ENCODE measurements at regions not wholly inside any gene's neighbourhood (a gene's known extent, or its start where the extent isn't known, plus 50 kb on each side); places are given as distances from the start of the nearest gene placed in this dataset.

- no peak for DNase-seq
Observed at GRCh38 chr16:86018941-86019340, 120.0 kb downstream of the IRF8 start.

DNA sequence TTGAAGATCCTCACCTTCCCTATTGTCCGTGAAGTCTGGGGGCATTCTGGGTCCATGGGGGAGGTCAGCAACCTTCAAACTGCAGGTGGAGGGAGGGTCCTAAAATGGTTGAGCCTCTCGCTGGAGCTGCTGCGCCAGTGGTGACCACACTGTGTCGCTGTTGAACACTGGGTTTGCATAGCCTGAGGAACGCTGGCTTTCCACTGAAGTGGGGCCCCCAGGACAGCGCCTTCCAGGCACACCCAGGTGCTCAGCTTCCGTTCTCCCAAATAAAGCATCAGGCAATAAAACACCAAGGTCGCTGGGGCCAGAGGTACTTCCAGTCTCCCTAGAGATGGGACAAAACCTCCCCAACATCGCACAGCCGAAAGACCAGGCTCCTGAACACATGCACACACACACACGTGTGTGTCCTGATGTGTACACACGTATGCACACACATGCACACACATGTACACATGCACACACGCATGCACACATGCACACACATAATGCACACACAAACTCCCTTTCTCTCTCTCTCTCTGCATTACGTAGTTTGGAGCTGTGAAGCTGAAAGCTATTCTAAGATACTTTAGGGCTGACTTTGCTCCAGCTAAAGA, 120.6 kb downstream of the IRF8 start:
- no peak for DNase-seq

DNA sequence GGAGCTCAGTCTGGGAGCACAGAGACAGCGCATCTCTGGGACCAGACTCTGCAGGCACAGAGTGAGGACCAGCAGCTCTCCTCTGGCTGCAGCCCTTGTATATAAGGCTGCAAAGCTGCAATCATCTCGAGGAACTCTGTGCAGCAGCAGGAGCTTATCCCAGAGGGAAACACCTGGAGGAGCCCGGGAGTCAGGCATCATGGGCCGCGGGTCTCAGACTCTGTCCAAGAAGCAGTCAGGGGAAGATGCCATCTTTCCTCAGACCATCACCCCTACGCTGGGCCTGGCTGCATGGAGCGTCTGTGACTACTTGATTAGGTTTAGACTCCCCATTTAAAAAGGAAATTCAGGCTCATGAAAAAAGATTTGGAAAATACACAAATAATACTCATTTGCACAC, 122.0 kb downstream of the IRF8 start:
- no peak for DNase-seq

DNA sequence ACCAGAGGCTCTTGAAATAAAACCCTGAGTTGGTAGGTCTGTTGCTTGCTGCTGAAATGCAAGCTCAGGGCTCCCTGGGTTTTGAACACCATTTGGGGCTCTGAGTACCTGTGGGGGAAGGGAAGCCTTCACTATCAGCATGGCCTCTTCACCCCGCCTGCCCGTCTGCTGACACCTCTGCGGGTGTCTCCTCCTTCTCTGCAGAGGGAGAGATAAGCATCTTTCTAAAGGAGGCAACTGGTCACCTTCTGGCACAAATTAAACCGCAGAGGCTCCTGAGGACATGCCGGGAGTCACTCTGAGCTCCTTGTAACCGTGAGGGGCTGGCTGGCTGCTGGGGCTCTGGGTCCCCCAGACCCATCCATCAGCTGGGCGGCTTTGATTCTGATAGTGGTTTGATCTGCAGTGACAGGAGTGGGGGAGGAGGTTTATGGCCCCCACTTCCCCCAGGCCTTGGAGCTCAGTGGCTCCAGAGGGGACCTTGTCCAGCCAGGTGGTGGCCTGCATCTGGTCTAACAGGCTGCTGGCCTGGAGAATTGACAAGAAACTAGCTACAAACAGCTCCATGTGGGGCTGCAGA, 123.5 kb downstream of the IRF8 start:
- no peak for DNase-seq

GRCh38 chr16:86024210-86024609, 125.2 kb downstream of the IRF8 start:
- no peak for DNase-seq

- no peak for DNase-seq
Observed at GRCh38 chr16:86025706-86026105, 126.7 kb downstream of the IRF8 start.

DNA sequence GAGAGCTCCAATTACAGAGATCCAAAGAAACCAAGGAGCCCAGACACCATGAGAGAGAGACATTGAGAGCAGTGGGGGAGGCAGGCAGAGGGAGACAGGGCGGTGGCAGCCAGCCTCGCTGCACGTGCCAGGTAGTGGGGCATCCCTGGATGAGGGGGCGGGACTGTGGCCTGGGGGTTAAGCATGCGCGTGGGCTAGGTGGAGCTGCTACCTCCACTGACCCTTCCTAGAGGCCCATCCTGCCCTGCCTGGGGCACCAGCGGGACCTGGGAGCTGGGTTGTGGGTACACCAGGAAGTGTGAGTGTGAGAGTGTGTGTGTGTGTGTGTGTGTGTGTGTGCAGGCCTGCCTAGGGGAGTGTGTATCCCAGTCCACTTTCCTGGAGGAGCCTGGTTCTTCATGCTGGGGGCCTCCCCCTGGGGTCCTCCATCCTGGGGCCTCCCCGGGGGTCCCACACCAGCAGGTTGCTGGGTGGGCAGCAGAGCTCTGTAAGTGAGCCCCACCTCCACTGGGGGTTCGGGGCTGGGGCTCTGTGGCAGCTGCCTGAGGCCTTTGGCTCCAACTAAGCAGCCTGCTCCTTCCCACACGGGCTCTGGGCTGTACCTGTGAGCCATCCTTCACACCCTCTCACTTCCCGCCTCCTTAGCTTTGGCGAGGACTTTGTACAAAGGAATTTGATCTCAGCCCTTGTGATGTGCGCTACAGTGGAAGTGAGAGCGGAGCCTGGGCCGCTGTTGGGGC, 127.4 kb downstream of the IRF8 start:
- no peak for DNase-seq

GRCh38 chr16:86026916-86027315, 128.0 kb downstream of the IRF8 start:
- no peak for DNase-seq

DNA sequence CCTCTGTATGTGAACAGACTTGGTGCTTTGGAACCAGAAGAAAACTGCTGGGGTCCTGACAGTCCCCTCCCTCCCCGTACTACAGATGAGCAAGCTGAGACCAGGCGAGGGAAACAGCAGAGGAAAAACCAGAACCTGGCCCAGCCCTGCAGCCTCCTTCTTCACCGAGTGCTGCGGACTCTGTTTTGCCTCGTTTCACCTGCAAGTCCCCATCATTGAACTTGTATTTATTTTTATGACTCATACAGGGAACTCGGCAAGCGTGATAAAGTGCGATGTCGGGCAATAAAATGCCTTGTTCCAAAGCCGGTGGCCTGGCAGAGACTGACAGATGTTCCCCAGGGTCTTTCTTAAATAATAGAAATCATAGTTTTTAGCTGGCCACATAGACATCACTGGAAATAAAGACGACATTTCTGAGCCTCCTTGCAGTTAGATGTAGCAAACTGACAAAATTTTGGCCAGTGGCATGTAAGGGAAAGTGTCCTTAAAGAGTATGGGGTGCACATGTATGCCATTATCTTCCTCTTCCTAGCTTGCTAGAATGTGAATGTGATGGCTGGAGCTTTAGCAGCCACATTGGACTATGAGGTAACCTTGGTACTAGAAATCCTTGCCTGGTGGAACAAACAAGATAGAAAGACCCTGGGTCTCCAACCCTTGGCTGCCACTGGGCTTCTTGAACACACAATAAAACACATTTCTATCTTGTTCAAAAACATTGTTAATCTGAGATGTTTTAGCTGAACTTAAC, 128.6 kb downstream of the IRF8 start:
- no peak for DNase-seq

- DNase-seq, result peak; percentile 74
Observed at GRCh38 chr16:86029131-86029741, 130.3 kb downstream of the IRF8 start.

DNA sequence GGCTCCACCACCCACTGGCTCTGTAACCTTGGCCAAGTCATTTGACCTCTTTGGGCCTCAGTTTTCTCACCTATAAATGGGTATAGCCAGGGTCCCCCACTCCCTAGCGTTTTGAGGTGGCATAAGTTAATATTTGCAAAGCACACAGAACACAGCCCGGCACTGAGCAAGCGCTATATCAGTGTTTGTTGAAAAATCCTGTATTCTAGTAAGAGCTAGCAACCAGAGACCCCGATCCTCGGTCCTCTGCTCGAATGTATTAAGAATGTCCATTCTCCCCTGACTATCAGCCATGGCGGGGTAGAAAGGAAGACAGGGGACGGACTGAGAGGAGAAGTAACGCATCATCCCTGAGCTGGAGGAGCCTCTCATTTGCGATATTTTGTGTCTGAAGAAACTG, 131.2 kb downstream of the IRF8 start:
- DNase-seq, result no peak

GRCh38 chr16:86031141-86031678, 132.2 kb downstream of the IRF8 start:
- DNase-seq, result no peak

GRCh38 chr16:86033016-86033474, 134.1 kb downstream of the IRF8 start:
- no peak for DNase-seq

DNA sequence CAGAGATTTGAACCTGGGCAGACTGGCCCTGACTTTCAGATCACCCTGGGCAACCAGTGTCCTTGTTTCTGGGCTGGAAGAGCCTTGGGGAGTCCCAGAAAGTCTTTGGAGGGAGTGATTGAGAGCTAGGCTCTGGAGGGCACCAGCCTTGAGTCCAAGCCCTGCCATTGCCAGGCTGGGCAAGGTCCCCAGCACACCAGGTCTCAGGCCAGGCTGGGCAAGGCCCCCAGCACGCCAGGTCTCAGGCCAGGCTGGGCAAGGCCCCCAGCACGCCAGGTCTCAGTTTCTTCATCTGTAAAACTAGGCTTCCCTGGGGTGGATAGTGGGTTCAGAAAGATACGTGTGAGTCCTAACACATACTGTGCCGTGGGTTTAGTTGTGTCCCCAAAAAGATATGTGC, 135.0 kb downstream of the IRF8 start:
- no peak for DNase-seq

DNA sequence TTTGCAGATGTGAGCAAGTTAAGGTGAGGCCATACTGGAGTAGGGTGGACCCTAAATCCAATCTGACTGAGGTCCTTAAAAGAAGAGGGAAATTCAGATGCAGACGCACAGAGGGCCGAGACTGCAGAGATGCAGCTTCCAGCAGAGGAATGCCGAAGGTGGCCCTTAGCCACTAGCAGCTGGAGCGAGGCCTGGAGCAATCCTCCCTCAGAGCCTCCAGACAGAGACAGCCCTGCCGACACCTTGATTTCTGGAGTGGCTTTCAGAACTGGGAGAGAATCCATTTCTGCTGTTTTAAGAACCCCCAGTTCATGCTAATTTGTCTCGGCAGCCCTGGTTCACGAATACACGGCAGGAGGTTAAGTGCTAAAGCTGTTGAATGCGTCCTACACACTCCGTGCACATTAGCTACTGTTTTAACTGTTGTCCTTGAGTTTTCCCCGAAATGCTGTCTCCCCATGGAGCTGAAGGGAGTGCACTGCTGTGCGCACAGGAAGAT, 135.5 kb downstream of the IRF8 start:
- DNase-seq, result no peak

GRCh38 chr16:86035906-86036305, 136.9 kb downstream of the IRF8 start:
- no peak for DNase-seq

GRCh38 chr16:86037999-86038925, 139.3 kb downstream of the IRF8 start:
- no peak for DNase-seq

- no peak for DNase-seq
Observed at GRCh38 chr16:86038926-86039310, 140.0 kb downstream of the IRF8 start.

DNA sequence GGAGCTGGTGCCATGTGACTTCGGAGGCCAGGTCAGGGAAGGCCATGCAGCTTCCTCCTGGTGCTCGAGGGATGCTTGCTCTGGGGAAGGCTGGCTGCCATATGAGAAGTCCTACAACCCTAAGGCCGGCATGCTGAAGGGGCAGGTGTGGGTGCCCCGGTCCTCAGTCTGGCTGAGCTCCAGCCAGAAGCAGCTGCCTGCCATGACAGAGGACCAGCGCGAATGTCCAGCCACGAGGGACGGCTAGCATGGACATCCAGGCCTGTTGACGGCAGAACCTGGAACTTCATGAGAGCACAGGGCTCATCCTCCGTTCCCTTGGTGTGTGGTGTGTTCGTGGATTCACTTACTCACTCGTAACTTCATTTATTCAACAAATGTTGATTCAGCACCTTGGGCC, 140.6 kb downstream of the IRF8 start:
- no peak for DNase-seq

- no peak for DNase-seq
Observed at GRCh38 chr16:86040496-86040895, 141.5 kb downstream of the IRF8 start.

DNA sequence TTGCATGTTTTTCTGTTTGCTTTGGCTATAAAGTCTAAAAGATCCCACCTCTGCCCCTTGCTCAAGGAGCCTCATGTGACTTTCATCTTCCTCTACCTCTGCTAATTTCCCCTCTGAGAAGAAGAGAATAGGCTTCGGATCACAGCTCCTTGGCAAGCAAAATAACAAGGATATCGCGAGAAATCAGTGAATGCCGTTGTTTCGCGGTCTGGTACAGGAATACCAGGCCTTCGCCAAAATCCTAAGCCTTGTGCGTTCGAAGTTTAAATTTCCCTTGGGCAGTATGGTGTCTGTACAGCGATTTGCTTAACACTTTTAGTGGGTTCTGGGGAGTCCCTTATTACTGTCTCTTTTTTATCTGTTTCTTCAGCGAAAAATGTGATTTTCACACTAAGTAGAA, 142.3 kb downstream of the IRF8 start:
- DNase-seq, result no peak

- DNase-seq, result no peak
Observed at GRCh38 chr16:86041807-86042206, 142.8 kb downstream of the IRF8 start.
